ENCODE measurements at regions not wholly inside any gene's neighbourhood (a gene's known extent, or its start where the extent isn't known, plus 50 kb on each side); places are given as distances from the start of the nearest gene placed in this dataset.

- Mint-ChIP-seq H3K27ac (no peak overlapping the region), H3K36me3 (no peaks in the 10 kb centered on the region), H3K27me3 (no peaks in the 10 kb centered on the region), H3K4me3 (no peak overlapping the region), H3K4me1 (ENCODE audit: low read depth) (no peaks in the 10 kb centered on the region), H3K9me3 (ENCODE audit: low read depth) (no peaks in the 10 kb centered on the region)
Observed at GRCh38 chr6:155795173-155795796, 339.6 kb upstream of the NOX3 start.

- Mint-ChIP-seq H3K27me3 (no peaks in the 10 kb centered on the region), H3K36me3 (peaks cover under 1% of the 10 kb centered on the region), H3K4me1 (ENCODE audit: low read depth) (no peaks in the 10 kb centered on the region), H3K9me3 (ENCODE audit: low read depth) (no peaks in the 10 kb centered on the region), H3K4me3 (no peak overlapping the region), H3K27ac (no peak overlapping the region)
Observed at GRCh38 chr6:155791891-155792290, 336.3 kb upstream of the NOX3 start.

GRCh38 chr6:155791186-155791585 is 335.5 kb upstream of the NOX3 start:
- Mint-ChIP-seq H3K27me3 (no peaks in the 10 kb centered on the region), H3K27ac (no peak overlapping the region), H3K36me3 (peaks cover 2% of the 10 kb centered on the region), H3K9me3 (ENCODE audit: low read depth) (no peaks in the 10 kb centered on the region), H3K4me1 (ENCODE audit: low read depth) (no peaks in the 10 kb centered on the region), H3K4me3 (no peak overlapping the region)

GRCh38 chr6:155787168-155787567 is 331.5 kb upstream of the NOX3 start:
- no peaks in the 10 kb centered on the region for H3K4me1 Mint-ChIP-seq (ENCODE audit: low read depth)
- H3K9me3 Mint-ChIP-seq (ENCODE audit: low read depth) = no peaks in the 10 kb centered on the region
- no peaks in the 10 kb centered on the region for H3K27me3 Mint-ChIP-seq
- peaks cover 2% of the 10 kb centered on the region for H3K36me3 Mint-ChIP-seq
- H3K27ac Mint-ChIP-seq = no peak overlapping the region
- no peak overlapping the region for H3K4me3 Mint-ChIP-seq

GRCh38 chr6:155786528-155786927 is 330.9 kb upstream of the NOX3 start:
- H3K4me1 Mint-ChIP-seq (ENCODE audit: low read depth) = no peaks in the 10 kb centered on the region
- H3K27ac Mint-ChIP-seq = no peak overlapping the region
- H3K9me3 Mint-ChIP-seq (ENCODE audit: low read depth) = no peaks in the 10 kb centered on the region
- peaks cover 2% of the 10 kb centered on the region for H3K36me3 Mint-ChIP-seq
- H3K27me3 Mint-ChIP-seq = no peaks in the 10 kb centered on the region
- H3K4me3 Mint-ChIP-seq = no peak overlapping the region

GRCh38 chr6:155782739-155783459 is 327.3 kb upstream of the NOX3 start:
- Mint-ChIP-seq H3K36me3 (peaks cover 2% of the 10 kb centered on the region), H3K9me3 (ENCODE audit: low read depth) (no peaks in the 10 kb centered on the region), H3K27me3 (no peaks in the 10 kb centered on the region), H3K4me1 (ENCODE audit: low read depth) (no peaks in the 10 kb centered on the region), H3K27ac (no peak overlapping the region), H3K4me3 (no peak overlapping the region)

GRCh38 chr6:155782320-155782731 is 326.7 kb upstream of the NOX3 start:
- Mint-ChIP-seq H3K27me3 (no peaks in the 10 kb centered on the region), H3K4me3 (no peak overlapping the region), H3K36me3 (peaks cover 2% of the 10 kb centered on the region), H3K9me3 (ENCODE audit: low read depth) (no peaks in the 10 kb centered on the region), H3K4me1 (ENCODE audit: low read depth) (no peaks in the 10 kb centered on the region), H3K27ac (no peak overlapping the region)

GRCh38 chr6:155779456-155779855 is 323.8 kb upstream of the NOX3 start:
- H3K27me3 Mint-ChIP-seq = no peaks in the 10 kb centered on the region
- no peaks in the 10 kb centered on the region for H3K4me1 Mint-ChIP-seq (ENCODE audit: low read depth)
- H3K9me3 Mint-ChIP-seq (ENCODE audit: low read depth) = no peaks in the 10 kb centered on the region
- H3K4me3 Mint-ChIP-seq = no peak overlapping the region
- no peaks in the 10 kb centered on the region for H3K36me3 Mint-ChIP-seq
- H3K27ac Mint-ChIP-seq = no peak overlapping the region

- H3K27me3 Mint-ChIP-seq = no peaks in the 10 kb centered on the region
- H3K27ac Mint-ChIP-seq = no peak overlapping the region
- no peak overlapping the region for H3K4me3 Mint-ChIP-seq
- H3K4me1 Mint-ChIP-seq (ENCODE audit: low read depth) = no peaks in the 10 kb centered on the region
- no peaks in the 10 kb centered on the region for H3K9me3 Mint-ChIP-seq (ENCODE audit: low read depth)
- no peaks in the 10 kb centered on the region for H3K36me3 Mint-ChIP-seq
Observed at GRCh38 chr6:155778336-155778735, 322.7 kb upstream of the NOX3 start.

GRCh38 chr6:155771822-155772221 is 316.2 kb upstream of the NOX3 start:
- Mint-ChIP-seq H3K4me3 (no peak overlapping the region), H3K27me3 (no peaks in the 10 kb centered on the region), H3K4me1 (ENCODE audit: low read depth) (no peaks in the 10 kb centered on the region), H3K27ac (no peak overlapping the region), H3K9me3 (ENCODE audit: low read depth) (peaks cover 12% of the 10 kb centered on the region), H3K36me3 (no peaks in the 10 kb centered on the region)

- Mint-ChIP-seq H3K27ac (no peak overlapping the region), H3K36me3 (no peaks in the 10 kb centered on the region), H3K4me3 (no peak overlapping the region), H3K9me3 (ENCODE audit: low read depth) (peaks cover 12% of the 10 kb centered on the region), H3K27me3 (no peaks in the 10 kb centered on the region), H3K4me1 (ENCODE audit: low read depth) (no peaks in the 10 kb centered on the region)
Observed at GRCh38 chr6:155770856-155771255, 315.2 kb upstream of the NOX3 start.

- Mint-ChIP-seq H3K4me1 (ENCODE audit: low read depth) (no peaks in the 10 kb centered on the region), H3K9me3 (ENCODE audit: low read depth) (peaks cover 12% of the 10 kb centered on the region), H3K36me3 (no peaks in the 10 kb centered on the region), H3K4me3 (no peak overlapping the region), H3K27me3 (no peaks in the 10 kb centered on the region), H3K27ac (no peak overlapping the region)
Observed at GRCh38 chr6:155770313-155770712, 314.7 kb upstream of the NOX3 start.

GRCh38 chr6:155765275-155766194 is 309.9 kb upstream of the NOX3 start:
- no peaks in the 10 kb centered on the region for H3K4me1 Mint-ChIP-seq (ENCODE audit: low read depth)
- peaks cover 12% of the 10 kb centered on the region for H3K9me3 Mint-ChIP-seq (ENCODE audit: low read depth)
- no peak overlapping the region for H3K4me3 Mint-ChIP-seq
- H3K27ac Mint-ChIP-seq = no peak overlapping the region
- H3K36me3 Mint-ChIP-seq = no peaks in the 10 kb centered on the region
- no peaks in the 10 kb centered on the region for H3K27me3 Mint-ChIP-seq

GRCh38 chr6:155762649-155763048 is 307.0 kb upstream of the NOX3 start:
- Mint-ChIP-seq H3K27me3 (peaks cover 2% of the 10 kb centered on the region), H3K4me3 (no peak overlapping the region), H3K9me3 (ENCODE audit: low read depth) (peaks cover under 1% of the 10 kb centered on the region), H3K36me3 (no peaks in the 10 kb centered on the region), H3K4me1 (ENCODE audit: low read depth) (no peaks in the 10 kb centered on the region), H3K27ac (no peak overlapping the region)

GRCh38 chr6:155755452-155755851 is 299.8 kb upstream of the NOX3 start:
- H3K27ac Mint-ChIP-seq = no peak overlapping the region
- H3K4me3 Mint-ChIP-seq = no peak overlapping the region
- no peaks in the 10 kb centered on the region for H3K36me3 Mint-ChIP-seq
- H3K27me3 Mint-ChIP-seq = peaks cover 2% of the 10 kb centered on the region
- no peaks in the 10 kb centered on the region for H3K4me1 Mint-ChIP-seq (ENCODE audit: low read depth)
- H3K9me3 Mint-ChIP-seq (ENCODE audit: low read depth) = peaks cover 7% of the 10 kb centered on the region

Measured in activated naive CD8-positive, alpha-beta T cell (primary cell).